HG03469 (cell line): ENCODE measurements at regions not wholly inside any gene's neighbourhood (a gene's known extent, or its start where the extent isn't known, plus 50 kb on each side); places are given as distances from the start of the nearest gene placed in this dataset.

Experiments
- ATAC-seq: cut with Tn5 transposase; IDR thresholded peaks from one replicate; pipeline ENCODE4 v1.9.1; 2021; ENCODE audit warnings: mild to moderate bottlenecking, moderate library complexity, moderate number of reproducible peaks; ENCODE audit not compliant: unreplicated experiment

DNA sequence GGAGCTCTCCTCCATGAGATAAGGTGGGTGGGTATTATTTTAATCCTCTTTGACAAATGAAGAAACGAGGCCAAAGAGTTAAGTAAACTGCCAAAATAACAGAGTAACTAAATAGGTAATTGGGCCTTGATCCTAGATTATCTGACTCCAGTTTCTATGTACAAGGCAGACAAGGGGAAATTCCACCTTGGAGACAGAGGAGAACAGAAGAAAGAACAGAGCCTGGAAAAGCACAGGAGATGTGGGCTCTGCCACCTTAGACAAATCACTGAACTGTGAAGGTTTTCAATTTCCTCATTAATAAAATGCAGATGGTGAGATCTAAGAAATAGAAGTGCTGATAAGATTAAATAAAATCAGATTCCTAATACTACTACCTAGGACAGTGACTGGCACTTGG lies 310.2 kb upstream of the TLE3 start:
- no peak for ATAC-seq

DNA sequence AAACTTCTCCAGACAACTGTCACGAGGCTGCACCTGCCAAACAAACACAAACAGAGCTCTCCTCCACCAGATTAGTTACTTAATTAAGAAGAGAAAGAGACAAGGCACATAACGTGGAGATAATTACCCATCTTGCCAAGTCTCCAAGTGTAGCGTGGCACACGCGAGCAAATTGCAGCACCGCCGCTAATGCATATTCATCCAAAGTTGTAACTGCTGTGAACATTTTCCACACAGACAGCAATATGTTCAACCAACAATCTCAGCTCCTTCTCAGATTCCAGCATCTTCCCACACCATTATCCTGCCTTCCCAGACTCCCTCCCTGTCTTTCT lies 309.6 kb upstream of the TLE3 start:
- ATAC-seq: no peak

DNA sequence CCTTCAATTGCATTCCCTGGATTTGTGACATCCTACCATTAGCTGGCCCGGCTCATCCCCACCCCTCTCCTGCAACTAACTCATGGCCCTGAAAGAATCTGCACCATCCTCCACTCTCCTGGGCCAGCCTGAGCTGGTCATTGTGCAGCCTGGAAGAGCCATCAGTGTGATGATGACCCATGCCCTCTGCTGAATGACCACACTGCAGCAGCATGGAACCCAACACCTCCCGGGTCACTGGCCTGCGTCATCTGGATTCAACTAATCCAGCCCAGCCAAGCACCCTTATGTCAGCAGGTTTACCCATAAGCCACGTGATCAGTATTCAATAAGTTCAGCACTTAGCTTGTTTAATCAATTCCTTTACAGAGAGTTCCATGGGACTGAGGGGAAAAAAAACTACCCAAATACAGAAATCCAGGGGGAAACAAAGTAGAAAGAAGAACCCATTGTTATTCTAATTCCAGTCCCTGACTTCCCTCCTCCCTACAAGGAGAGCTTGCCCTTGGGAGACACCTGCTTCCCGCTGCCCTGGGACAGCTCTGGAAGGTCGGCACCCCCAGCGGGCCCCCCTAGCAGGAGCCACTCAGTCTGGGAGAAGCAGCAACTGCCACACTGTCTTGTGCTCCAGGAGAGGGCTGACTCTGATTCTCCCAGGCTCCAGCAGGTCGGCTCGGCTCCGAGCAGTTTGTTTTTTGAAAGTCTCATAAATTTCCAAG lies 309.1 kb upstream of the TLE3 start:
- ATAC-seq: no peak

DNA sequence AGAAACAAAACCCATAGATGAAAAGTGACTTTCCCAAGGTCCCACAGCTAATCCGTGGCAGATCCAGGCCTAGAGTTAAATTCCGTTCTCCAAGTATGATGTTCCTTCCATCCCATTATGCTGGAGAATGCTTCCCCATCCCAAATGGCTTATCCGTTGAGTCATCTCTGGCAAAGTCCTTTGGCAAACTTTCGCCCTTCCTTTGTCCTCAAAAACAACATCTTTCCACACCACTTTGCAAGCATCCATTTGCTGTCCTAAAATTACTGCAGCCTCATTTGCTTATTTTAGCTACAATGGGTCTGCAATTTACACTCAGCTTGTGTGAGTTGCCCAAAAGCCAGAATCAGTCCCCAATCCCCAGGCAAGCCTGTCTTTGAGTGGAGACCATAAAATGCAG lies 304.0 kb upstream of the TLE3 start:
- ATAC-seq: no peak

DNA sequence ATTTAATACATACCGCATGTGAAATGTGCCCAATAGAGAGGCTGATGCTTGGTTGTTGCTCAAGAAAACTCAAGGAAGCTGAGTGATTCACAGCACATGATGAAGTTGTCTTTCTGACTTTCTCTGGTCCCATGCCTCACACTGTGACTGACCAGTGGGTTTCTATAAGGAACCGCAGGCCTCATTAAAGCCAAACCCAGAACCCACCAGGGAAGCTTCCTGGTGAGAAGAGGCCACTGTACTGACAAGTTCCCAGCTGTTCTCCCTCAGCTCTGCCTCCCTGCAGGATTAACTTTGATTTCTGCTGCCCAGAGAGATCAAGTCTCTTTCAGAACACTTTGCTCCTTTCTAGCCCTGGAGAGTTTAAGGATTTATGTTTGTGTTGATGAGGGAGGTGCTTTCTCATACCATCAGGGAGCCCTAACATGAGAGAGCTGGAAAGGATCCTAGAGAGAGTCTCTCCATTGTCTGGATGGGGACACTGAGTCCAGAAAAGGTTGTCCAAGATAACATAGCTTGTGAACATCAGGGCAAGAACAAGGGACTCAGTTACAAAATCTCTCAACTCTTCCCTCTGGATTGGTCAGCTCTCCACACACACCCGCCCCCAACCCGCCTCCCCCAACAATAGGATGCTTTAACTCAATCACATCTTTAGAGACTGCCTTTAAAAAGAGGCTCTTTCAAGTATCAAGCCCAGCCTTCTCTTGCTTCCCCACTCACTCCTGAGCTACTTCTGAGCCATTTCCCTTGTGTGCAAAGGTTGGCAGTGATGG lies 303.2 kb upstream of the TLE3 start:
- no peak for ATAC-seq

DNA sequence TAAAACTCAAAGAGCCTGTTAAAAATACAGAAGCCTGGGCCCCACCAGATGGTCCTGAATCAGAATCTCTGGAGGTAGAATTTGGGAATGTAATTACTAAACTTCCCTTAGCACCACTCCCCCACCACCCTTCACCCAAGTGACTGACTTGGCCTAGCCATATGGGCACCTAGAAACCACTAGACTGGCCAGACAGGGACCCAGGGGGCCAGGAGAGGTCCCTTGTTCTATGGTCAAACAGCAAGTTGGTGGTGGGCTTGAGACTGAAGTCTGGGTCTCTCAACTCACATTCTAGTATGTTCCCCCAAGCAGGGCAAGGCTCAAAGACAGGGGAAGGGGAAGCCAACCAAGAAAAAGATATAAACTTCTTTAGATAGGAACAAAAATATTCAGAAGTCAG lies 301.5 kb upstream of the TLE3 start:
- ATAC-seq: no peak

DNA sequence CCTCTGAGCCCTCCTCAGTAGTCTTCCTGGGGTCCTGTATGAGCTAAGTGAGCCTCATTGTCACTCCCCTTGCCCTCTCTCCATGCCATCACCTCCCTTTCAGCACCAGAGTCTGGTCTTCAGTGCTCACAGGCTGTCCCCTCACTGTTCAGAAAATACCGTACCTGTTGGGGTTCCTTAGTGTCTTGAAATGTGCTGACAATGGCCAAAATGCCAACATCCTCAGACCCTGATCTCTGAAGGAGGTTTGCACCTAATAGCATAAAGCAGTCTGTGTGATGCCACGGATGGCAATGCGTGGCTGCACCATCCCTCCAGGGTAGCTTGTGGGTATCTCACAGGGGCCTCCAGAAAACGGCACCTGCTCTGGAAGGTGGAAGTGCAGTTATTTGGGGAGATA lies 301.0 kb upstream of the TLE3 start:
- no peak for ATAC-seq

DNA sequence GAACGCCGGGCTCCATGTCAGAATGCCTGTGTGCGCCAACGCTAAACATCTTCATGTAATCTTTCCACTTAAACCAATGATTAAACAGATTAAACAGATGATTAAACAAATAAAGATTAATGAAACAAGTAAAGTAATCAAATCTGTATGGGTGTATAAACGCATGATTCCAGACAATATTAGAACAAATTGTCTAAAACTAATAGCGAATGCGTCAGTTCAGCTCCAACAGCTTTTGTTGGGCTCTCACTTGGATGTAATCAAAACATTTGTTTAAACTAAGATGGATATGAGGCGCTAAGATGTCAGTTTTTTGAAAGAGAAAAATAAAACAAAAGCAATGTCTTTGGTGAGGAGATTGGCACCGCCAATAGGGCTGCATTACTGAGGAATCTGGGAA lies 299.1 kb upstream of the TLE3 start:
- ATAC-seq: no peak

DNA sequence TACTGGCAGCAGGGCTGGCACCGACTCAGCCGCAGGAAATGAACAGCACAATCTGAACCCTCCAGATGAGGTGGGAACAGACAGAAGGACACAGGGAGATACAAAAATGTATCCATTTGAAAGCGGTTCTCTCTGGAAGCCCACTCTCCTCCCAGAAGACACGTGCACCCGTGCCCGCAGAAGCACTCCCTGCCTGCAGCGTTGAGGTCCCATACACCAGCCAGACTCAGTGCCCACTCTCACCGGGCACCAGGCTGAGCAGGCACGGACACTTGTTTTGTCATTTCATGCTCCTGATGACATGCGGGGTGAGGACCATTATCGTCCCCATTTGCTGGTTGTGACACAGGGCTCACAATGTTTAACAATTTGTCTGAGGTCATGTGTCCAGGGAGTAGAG lies 297.4 kb upstream of the TLE3 start:
- ATAC-seq: no peak

DNA sequence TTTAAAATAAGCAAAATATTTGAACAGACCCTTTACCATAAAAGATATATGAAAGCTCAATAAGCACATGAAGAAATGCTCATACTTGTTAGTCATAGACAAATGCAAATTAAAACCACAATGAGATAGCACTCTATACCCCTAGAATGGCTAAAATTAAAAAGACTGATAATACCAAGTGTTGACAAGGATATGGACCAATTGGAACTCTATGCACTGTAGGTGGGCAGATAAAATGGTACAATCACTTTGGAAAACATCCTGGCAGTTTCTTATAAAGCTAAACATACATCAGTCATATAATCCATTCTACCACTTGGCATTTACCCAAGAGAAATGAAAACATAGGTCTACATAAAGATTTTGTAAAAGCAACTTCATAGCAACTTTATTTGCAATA lies 293.0 kb upstream of the TLE3 start:
- no peak for ATAC-seq

DNA sequence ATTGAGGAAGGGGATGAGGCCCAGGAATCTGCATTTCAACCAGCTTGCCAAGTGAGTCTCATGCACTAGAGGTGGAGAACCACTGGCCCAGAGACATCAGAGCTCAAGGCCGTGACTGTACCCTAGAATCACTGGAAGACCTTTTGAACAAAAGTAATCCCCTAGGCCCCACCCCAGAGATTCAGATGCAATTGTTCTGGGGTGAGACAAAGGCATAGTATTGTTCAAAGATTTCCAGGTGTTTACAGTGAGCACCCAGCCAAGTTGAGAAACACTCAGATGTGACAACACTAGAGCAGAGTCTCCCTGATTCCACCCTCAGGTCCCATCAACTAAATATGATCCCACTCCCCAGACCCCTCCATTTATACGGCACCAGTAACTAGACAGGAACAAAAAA lies 290.3 kb upstream of the TLE3 start:
- no peak for ATAC-seq

DNA sequence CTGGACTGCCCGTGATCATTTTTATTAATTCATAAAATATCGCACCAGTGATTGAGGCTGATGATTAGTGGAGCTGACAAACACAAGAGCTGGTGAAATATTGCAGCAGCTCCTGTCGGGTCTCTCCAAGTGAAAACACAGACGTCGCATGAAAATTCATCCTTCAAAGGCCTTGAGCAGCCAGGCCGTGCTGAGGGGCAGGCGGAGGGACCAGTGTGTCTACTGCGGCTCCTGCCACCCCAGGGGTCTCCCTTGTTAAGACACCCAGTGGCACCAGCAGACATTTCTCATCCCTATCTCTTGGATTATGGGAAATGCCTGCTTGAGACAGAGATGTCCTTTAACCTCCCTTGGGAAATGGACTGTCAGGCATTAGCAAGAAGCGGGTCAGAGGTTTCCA lies 289.4 kb upstream of the TLE3 start:
- no peak for ATAC-seq

DNA sequence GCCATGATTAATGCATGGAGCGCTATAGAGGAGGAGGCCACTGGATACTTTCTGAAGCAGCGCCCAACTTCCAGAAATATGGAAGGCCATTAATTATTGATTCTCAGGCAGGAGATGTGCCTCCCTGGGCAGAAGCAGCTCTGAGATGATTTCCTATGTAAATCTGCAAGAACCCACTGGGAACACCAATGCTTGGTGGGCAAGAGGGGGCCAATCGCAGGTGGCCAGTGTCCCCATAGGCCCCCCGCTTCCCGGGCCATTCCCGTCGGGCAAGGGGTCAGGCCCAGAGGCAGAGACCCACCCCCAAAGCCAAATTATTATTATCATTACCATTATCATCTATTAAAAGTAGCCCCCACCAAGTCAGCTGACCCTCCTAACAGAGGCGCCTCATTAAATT lies 288.0 kb upstream of the TLE3 start:
- no peak for ATAC-seq

DNA sequence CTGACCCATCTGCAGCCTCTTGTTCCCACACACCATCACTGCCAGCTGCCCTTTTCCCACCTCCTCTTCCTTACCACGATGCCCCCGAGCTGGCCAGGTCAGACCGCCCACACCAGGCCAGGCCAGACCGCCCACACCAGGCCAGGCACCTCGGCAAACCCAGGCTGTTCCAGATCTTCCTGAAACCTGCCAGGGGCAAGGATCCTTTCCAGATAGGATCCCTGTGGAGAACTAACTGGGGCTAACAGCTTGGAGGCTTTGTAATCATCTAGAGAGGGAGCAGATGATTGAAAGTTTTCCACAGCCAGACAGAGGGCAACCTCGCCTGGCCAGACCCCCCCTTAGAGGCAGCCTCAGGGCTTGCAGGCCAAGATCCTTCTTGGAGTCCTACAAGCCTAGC lies 287.3 kb upstream of the TLE3 start:
- ATAC-seq: no peak

DNA sequence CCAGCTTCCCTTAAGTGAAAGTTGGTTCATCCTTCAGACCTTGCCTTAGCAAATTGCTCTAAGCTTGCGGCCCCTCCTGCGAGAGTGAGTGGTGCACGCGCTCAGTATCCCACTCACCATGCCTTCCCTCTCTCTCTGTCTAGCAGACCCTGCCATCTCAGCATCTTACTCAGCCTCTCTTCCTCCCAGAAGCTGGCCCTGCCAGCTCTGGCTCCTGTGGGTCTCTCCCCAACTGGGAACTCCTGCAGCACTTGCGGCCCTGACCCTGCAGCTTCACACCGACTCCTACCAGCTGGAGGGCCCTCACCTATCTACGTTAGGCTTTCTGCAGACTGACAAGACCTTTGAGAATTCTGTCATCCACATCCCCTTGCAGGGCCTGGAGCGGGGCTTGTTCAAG lies 286.1 kb upstream of the TLE3 start:
- no peak for ATAC-seq

DNA sequence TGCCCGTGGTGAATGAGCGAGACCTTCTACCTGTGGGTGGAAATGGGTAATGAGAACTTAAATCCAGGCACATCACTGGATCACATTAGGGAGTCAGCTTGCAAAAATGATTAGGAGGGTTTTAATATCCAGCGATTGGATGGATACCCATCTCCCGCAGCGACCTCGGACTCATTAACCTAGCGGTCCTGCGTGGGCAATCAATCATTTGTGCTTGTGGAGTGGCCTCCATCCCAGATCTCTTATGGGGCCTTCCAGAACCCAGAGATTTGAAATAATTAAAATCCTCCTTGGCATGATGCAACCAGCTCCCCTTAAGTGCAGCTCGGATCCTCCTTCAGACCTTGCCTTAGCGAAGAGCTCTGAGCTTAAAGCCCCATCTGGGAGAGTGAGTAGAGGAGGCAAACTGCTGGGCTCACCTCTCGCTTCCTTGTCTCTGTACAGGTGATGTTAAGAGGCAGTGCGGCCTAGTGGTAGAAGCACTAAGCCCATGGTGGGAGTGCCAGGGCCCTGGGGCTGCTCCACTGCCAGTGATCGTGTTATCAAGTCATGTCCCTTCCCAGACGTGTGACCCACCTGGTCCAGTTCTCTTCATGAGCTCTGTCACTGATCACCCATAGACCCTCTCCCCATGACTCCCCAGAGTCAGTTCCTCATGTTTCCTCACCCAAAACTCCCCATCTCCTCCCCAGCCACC lies 285.2 kb upstream of the TLE3 start:
- no peak for ATAC-seq

DNA sequence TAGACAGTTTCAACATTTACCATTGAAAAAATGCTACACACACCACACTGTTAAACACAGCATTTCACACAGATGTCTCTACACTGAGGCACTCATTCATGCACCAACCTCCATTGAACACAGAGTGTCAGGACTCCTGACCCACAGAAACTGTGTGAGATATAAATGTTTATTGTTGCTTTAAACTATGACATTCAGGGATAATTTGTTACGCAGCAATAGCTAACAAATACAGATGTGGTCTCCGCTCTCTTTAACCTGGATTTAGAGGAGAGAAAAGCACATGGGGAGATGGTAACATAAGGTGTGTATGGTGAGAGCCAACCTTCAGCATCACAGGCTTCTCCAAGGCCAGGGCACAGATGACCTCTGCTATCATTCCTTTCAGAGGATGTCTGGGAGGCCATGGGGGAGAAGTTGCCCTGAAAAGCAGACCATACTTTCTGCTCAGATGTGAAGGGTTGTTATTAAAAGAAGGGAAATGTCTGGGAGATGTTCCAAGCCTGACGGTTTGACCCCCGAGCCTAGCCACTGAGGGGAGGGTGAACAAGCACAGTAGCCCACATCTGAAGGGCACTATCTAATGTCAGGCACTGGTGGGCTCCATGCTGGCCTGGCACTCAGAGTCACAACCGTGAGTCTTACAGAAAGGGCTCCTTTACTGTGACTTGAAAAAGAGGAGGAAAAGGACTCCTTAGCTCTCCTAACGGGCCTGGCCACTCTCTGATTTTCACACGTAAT lies 284.5 kb upstream of the TLE3 start:
- no peak for ATAC-seq

DNA sequence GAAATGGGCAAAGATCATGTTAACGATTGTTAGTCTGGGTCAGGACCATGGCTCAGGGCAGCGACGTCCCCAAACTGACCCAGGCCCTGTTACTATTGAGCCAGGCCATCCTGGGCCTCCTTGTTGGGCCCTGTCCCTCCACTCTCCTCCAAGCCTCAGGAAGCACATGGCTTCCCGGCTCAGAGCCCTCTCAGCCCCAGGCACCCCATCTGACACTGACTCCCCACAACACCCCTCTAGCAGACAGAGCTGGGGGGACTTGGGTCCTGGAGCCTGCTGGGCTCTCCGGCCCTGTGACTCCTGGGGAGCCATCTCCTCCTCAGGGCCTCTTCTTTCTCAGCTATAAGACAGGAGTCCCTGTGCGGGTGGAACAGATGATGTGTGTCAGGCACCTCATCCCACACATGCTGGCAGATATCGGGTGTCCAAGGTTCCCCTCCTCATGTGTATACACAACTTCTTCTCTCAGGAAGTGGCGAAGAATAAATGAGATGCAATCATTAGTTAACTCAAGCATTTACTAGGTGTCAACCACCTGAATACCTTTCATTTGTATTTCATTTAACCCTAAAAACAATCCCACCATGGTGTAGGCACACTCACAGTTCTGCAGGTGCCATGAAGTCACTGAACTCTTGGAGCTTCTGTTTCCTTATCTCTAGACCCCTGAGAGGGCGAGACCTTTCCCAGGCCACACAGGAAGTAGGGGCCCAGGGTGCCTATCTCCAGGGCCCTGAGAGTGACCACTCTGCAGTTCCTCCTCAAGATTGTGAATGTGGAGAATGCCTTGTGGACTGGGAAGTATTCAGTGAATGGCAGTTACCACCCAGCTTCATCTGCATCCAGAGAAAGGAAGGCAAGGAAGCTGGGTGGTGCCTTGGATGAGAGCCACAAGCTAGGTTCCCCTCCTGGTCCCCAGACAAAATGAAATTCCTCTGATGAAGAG lies 282.5 kb upstream of the TLE3 start:
- no peak for ATAC-seq

DNA sequence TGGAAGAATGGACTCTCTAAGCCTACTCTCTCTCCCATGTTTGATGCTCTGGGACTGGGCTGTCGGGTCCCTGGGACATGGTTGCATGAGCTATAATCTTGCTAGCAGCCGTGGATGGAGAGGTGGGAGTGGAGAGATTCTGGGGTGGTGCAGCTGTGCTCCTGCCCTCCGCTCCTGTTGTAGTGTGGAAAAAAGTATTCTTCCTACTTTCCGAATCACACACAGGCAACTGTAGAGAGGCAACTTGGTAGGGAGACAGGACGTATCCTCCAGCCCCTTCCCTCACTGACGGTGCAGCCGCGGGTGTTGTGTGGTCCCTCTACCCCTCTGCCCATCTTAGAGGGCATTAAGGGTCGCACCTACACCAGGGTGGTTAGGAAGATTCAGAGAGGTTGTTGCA lies 281.4 kb upstream of the TLE3 start:
- no peak for ATAC-seq
